ENCODE measurements at regions not wholly inside any gene's neighbourhood (a gene's known extent, or its start where the extent isn't known, plus 50 kb on each side); places are given as distances from the start of the nearest gene placed in this dataset.
"Not testable (repeated sequence)": the region's sequence is repeated elsewhere in the genome, so short reads cannot be mapped to it uniquely, and the experiment has no call there.

DNA sequence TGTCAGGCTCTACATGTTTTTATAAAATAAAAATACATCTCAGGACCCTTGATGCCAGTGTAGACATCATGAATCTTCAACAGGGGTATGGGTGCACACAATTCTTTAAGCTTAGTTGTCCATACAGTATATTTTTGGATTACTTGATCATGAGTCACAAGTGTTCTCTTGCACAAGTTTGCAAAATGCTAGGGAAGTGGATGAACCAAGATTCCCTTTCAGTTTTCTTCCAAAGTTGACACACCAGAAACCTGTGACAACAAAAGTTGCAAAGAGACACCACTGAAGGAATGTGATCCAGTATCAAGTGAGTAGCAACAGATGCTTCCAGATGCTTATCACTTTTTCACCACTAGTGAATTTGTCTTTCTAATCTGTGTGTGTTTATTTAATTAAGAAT is 1021.2 kb downstream of the PCDH7 start (continued):
- TF ChIP-seq, protein P1, sequence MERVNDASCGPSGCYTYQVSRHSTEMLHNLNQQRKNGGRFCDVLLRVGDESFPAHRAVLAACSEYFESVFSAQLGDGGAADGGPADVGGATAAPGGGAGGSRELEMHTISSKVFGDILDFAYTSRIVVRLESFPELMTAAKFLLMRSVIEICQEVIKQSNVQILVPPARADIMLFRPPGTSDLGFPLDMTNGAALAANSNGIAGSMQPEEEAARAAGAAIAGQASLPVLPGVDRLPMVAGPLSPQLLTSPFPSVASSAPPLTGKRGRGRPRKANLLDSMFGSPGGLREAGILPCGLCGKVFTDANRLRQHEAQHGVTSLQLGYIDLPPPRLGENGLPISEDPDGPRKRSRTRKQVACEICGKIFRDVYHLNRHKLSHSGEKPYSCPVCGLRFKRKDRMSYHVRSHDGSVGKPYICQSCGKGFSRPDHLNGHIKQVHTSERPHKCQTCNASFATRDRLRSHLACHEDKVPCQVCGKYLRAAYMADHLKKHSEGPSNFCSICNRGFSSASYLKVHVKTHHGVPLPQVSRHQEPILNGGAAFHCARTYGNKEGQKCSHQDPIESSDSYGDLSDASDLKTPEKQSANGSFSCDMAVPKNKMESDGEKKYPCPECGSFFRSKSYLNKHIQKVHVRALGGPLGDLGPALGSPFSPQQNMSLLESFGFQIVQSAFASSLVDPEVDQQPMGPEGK (CRISPR knock-in tag; IDR thresholded peaks at IDR 0.05; ENCODE audit: borderline replicate concordance), result no peak
- TF ChIP-seq ZC3H10 (CRISPR knock-in tag; IDR thresholded peaks at IDR 0.05), result no peak
- TF ChIP-seq PPARA (CRISPR knock-in tag; IDR thresholded peaks at IDR 0.05; ENCODE audit: borderline replicate concordance), result no peak
- no peak for TF ChIP-seq CSDC2 (CRISPR knock-in tag; IDR thresholded peaks at IDR 0.05)
- no peak for TF ChIP-seq RARB (CRISPR knock-in tag; IDR thresholded peaks at IDR 0.05)
- TF ChIP-seq GLIS3 (CRISPR knock-in tag; IDR thresholded peaks at IDR 0.05), result no peak

DNA sequence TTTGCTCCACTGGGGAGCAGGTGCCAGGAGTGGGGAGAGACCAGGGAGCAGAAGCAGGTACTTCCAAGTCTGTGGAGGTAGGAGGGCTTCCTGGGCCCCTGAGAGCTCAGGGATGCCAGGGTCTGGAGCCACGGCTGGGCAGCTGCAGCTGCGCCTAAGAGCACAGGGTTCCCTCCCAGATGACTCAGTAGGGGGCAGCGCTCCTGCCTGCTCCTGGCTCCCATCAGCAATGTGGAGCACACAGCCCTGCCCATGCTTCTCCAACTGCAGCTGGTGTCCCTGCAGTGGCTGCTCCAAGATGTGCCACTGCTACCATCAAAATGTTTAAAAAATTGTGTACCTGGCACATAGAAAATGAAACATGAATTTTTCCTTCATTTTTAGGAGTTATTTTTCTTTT is 1028.2 kb downstream of the PCDH7 start:
- ATAC-seq, result no peak
- TF ChIP-seq SNAI2 (CRISPR knock-in tag; IDR thresholded peaks at IDR 0.05), result no peak
- TF ChIP-seq ARNTL (CRISPR knock-in tag; IDR thresholded peaks at IDR 0.05; ENCODE audit: borderline replicate concordance, low read depth), result no peak
- TF ChIP-seq, protein P2, sequence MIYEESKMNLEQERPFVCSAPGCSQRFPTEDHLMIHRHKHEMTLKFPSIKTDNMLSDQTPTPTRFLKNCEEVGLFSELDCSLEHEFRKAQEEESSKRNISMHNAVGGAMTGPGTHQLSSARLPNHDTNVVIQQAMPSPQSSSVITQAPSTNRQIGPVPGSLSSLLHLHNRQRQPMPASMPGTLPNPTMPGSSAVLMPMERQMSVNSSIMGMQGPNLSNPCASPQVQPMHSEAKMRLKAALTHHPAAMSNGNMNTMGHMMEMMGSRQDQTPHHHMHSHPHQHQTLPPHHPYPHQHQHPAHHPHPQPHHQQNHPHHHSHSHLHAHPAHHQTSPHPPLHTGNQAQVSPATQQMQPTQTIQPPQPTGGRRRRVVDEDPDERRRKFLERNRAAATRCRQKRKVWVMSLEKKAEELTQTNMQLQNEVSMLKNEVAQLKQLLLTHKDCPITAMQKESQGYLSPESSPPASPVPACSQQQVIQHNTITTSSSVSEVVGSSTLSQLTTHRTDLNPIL (CRISPR knock-in tag; IDR thresholded peaks at IDR 0.05; ENCODE audit: low read depth), result no peak
- TF ChIP-seq BACH2 (CRISPR knock-in tag; IDR thresholded peaks at IDR 0.05; ENCODE audit: borderline replicate concordance), result no peak
- TF ChIP-seq RARB (CRISPR knock-in tag; IDR thresholded peaks at IDR 0.05), result no peak
- TF ChIP-seq, protein P3, sequence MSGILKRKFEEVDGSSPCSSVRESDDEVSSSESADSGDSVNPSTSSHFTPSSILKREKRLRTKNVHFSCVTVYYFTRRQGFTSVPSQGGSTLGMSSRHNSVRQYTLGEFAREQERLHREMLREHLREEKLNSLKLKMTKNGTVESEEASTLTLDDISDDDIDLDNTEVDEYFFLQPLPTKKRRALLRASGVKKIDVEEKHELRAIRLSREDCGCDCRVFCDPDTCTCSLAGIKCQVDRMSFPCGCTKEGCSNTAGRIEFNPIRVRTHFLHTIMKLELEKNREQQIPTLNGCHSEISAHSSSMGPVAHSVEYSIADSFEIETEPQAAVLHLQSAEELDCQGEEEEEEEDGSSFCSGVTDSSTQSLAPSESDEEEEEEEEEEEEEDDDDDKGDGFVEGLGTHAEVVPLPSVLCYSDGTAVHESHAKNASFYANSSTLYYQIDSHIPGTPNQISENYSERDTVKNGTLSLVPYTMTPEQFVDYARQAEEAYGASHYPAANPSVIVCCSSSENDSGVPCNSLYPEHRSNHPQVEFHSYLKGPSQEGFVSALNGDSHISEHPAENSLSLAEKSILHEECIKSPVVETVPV (CRISPR knock-in tag; IDR thresholded peaks at IDR 0.05), result no peak
- no peak for TF ChIP-seq ZNF565 (CRISPR knock-in tag; conservative IDR thresholded peaks at IDR 0.05; ENCODE audit: low read depth)
- TF ChIP-seq, protein P4, sequence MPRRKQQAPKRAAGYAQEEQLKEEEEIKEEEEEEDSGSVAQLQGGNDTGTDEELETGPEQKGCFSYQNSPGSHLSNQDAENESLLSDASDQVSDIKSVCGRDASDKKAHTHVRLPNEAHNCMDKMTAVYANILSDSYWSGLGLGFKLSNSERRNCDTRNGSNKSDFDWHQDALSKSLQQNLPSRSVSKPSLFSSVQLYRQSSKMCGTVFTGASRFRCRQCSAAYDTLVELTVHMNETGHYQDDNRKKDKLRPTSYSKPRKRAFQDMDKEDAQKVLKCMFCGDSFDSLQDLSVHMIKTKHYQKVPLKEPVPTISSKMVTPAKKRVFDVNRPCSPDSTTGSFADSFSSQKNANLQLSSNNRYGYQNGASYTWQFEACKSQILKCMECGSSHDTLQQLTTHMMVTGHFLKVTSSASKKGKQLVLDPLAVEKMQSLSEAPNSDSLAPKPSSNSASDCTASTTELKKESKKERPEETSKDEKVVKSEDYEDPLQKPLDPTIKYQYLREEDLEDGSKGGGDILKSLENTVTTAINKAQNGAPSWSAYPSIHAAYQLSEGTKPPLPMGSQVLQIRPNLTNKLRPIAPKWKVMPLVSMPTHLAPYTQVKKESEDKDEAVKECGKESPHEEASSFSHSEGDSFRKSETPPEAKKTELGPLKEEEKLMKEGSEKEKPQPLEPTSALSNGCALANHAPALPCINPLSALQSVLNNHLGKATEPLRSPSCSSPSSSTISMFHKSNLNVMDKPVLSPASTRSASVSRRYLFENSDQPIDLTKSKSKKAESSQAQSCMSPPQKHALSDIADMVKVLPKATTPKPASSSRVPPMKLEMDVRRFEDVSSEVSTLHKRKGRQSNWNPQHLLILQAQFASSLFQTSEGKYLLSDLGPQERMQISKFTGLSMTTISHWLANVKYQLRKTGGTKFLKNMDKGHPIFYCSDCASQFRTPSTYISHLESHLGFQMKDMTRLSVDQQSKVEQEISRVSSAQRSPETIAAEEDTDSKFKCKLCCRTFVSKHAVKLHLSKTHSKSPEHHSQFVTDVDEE (CRISPR knock-in tag; IDR thresholded peaks at IDR 0.05), result no peak
- no peak for TF ChIP-seq ZFP30 (CRISPR knock-in tag; IDR thresholded peaks at IDR 0.05)
- no peak for TF ChIP-seq GLIS3 (CRISPR knock-in tag; IDR thresholded peaks at IDR 0.05)
- TF ChIP-seq ESRRG (CRISPR knock-in tag; IDR thresholded peaks at IDR 0.05), result no peak
- TF ChIP-seq CSDC2 (CRISPR knock-in tag; IDR thresholded peaks at IDR 0.05), result no peak
- TF ChIP-seq ISL1 (CRISPR knock-in tag; IDR thresholded peaks at IDR 0.05), result no peak
- no peak for TF ChIP-seq PPARA (CRISPR knock-in tag; IDR thresholded peaks at IDR 0.05; ENCODE audit: borderline replicate concordance)
- TF ChIP-seq TCF4 (CRISPR knock-in tag; IDR thresholded peaks at IDR 0.05; ENCODE audit: borderline replicate concordance), result no peak
- TF ChIP-seq ZNF8 (CRISPR knock-in tag; IDR thresholded peaks at IDR 0.05), result no peak

DNA sequence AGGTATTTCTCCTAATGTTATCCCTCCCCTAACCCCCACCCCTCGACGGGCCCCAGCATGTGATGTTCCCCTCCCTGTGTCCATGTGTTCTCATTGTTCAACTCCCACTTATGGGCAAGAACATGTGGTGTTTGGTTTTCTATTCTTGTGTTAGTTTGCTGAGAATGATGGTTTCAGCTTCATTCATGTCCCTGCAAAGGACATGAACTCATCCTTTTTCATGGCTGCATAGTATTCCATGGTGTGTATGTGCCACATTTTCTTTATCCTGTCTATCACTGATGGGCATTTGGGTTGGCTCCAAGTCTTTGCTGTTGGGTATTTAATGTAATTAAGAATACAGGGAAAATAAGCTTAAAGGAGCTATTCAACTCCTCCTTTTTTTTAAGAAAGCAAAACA is 1030.4 kb downstream of the PCDH7 start:
- ATAC-seq, result not testable (repeated sequence)

DNA sequence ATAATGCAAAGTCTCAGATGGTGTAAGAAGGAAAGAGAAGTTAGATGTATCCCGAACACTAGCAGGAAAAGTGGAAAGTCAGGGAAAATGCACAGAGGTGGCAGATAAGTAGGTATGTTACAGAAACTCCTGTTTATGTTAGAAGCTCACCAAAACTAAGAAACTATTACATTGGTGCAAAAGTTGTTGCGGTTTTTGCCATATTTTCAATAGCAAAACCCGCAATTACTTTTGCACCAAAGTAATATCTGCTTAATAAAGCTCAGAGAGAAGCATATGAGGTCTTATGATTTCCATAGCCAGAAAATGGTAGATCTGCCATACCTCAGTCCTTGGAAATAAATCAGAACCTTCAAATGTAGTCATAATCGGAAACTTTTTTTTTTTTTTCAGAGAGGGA is 1035.6 kb downstream of the PCDH7 start:
- no peak for ATAC-seq
- TF ChIP-seq BACH2 (CRISPR knock-in tag; IDR thresholded peaks at IDR 0.05; ENCODE audit: borderline replicate concordance) (no peak), ESRRG (CRISPR knock-in tag; IDR thresholded peaks at IDR 0.05) (no peak), SNAI2 (CRISPR knock-in tag; IDR thresholded peaks at IDR 0.05) (no peak), CSDC2 (CRISPR knock-in tag; IDR thresholded peaks at IDR 0.05) (no peak), ZFP30 (CRISPR knock-in tag; IDR thresholded peaks at IDR 0.05) (no peak)
- TF ChIP-seq, protein P1 (CRISPR knock-in tag; IDR thresholded peaks at IDR 0.05; ENCODE audit: borderline replicate concordance), result no peak

All from SK-N-SH treated with all-trans-retinoic acid at 6 μM for 48 hours (cell line).